Gastrocnemius medialis (tissue), 4 donors: ENCODE measurements at regions not wholly inside any gene's neighbourhood (a gene's known extent, or its start where the extent isn't known, plus 50 kb on each side); places are given as distances from the start of the nearest gene placed in this dataset.

Experiments used
- ATAC-seq, 2 donors: fragments of 150-250 bp; one replicate each; pipeline ENCODE4 v1.9.1; 2016
- DNase-seq, 2 donors: peaks; one replicate each; pipeline ENCODE4 v3.0.0-alpha.2; 2019
- H3K27ac ChIP-seq, 4 donors: fragments of 200-600 bp; sonication (generic); 1 replicate in 1 of 4; 2 replicates in 3 of 4; pipeline ENCODE4 v1.5.1; 2016 to 2018; ENCODE audit warnings: mild to moderate bottlenecking in 2 of 4, moderate library complexity in 1 of 4
- H3K27me3 ChIP-seq, 3 donors: fragments of 200-600 bp; sonication (generic) in 2 of 3; 1 replicate in 1 of 3; 2 replicates in 2 of 3; pipeline versions ENCODE4 v1.5.1 to v1.6.0; 2016 to 2019; ENCODE audit warnings: mild to moderate bottlenecking in 1 of 3, moderate library complexity in 1 of 3
- H3K36me3 ChIP-seq, 2 donors: fragments of 200-600 bp; sonication (generic) in 1 of 2; one replicate each; pipeline ENCODE4 v1.5.1; 2017 to 2018
- H3K4me1 ChIP-seq, 2 donors: fragments of 200-600 bp; sonication (generic) in 1 of 2; one replicate each; pipeline ENCODE4 v1.5.1; 2016 to 2017; ENCODE audit warnings: mild to moderate bottlenecking in 2 of 2
- H3K4me3 ChIP-seq, 4 donors: fragments of 200-600 bp; sonication (generic) in 3 of 4; 1 replicate in 1 of 4; 2 replicates in 3 of 4; pipeline ENCODE4 v1.5.1; 2016 to 2019; ENCODE audit warnings: mild to moderate bottlenecking in 2 of 4
- H3K9me3 ChIP-seq, 3 donors: fragments of 200-600 bp; sonication (generic) in 2 of 3; 1 replicate in 1 of 3; 2 replicates in 2 of 3; pipeline ENCODE4 v1.5.1; 2016 to 2019
- CTCF ChIP-seq, 5 experiments: fragments of 450-650 bp in 3 of 5; fragments of 200-600 bp in 2 of 5; sonication (generic) in 2 of 5; IDR thresholded peaks in 4 of 5; conservative IDR thresholded peaks in 1 of 5; 1 replicate in 4 of 5; 2 replicates in 1 of 5; pipeline ENCODE4 v1.5.1; 2016 to 2019; ENCODE audit warnings: antibody characterized with exemption in 5 of 5, mild to moderate bottlenecking in 3 of 5, moderate library complexity in 3 of 5
- POLR2A ChIP-seq, 2 donors: fragments of 450-650 bp; IDR thresholded peaks; one replicate each; pipeline ENCODE4 v1.6.1; 2017; ENCODE audit warnings: antibody characterized with exemption in 2 of 2, mild to moderate bottlenecking in 2 of 2, moderate library complexity in 2 of 2
- in situ Hi-C, 4 donors: fragments of 200-750 bp; cut with MboI; loops; one replicate each; pipeline versions ENCODE4 v1.15.0 to v1.8.0; 2017; ENCODE audit warnings: low sequenced_read_pairs in 4 of 4
- intact Hi-C: fragments of 100-400 bp; cut with DNase I; formaldehyde crosslinking; loops from one replicate; pipeline ENCODE4 v1.15.1; 2023; ENCODE audit warnings: low total_unique reads

- no peaks in the 10 kb centered on the region for H3K9me3 ChIP-seq
- intact Hi-C loops (no loop called here), in situ Hi-C loops (loop anchor here in 1 of 4 donors (25.0 kb wide), 1 partner anchor 88 kb away; no protein-coding TSS in a partner anchor)
- no peak for TF ChIP-seq POLR2A (IDR thresholded peaks at IDR 0.05)
- no peak overlapping the region for H3K27ac ChIP-seq
- no peaks in the 10 kb centered on the region for H3K36me3 ChIP-seq
- H3K27me3 ChIP-seq, result no peaks in the 10 kb centered on the region
- DNase-seq (no peak), ATAC-seq (no peak)
- H3K4me3 ChIP-seq, result no peak overlapping the region
- H3K4me1 ChIP-seq, result no peaks in the 10 kb centered on the region
Measured at GRCh38 chr18:67973916-67974315, 457.4 kb upstream of the DSEL start.

- TF ChIP-seq CTCF (IDR thresholded peaks at IDR 0.05 in 4 of 5, conservative IDR thresholded peaks at IDR 0.05 in 1 of 5) (no peak), POLR2A (IDR thresholded peaks at IDR 0.05) (no peak)
- DNase-seq (no peak), ATAC-seq (no peak)
- Histone ChIP-seq H3K9me3 (no peaks in the 10 kb centered on the region), H3K27ac (no peak overlapping the region), H3K27me3 (no peaks in the 10 kb centered on the region), H3K36me3 (no peaks in the 10 kb centered on the region), H3K4me3 (no peak overlapping the region), H3K4me1 (no peaks in the 10 kb centered on the region)
- in situ Hi-C loops, result loop anchor here in 1 of 4 donors (25.0 kb wide), 1 partner anchor 93 kb away; no protein-coding TSS in a partner anchor
- intact Hi-C loops, result no loop called here
Measured at GRCh38 chr18:67969458-67969857, 452.9 kb upstream of the DSEL start.

GRCh38 chr18:67966224-67966623 is 449.7 kb upstream of the DSEL start:
- no peaks in the 10 kb centered on the region for H3K36me3 ChIP-seq
- no peaks in the 10 kb centered on the region for H3K27me3 ChIP-seq
- TF ChIP-seq POLR2A (IDR thresholded peaks at IDR 0.05), result no peak
- TF ChIP-seq CTCF (IDR thresholded peaks at IDR 0.05 in 4 of 5, conservative IDR thresholded peaks at IDR 0.05 in 1 of 5), result no peak
- ATAC-seq (no peak), DNase-seq (no peak)
- intact Hi-C loops (no loop called here), in situ Hi-C loops (loop anchor here in 1 of 4 donors (25.0 kb wide), 1 partner anchor 96 kb away; no protein-coding TSS in a partner anchor)
- H3K9me3 ChIP-seq, result no peaks in the 10 kb centered on the region
- no peak overlapping the region for H3K4me3 ChIP-seq
- H3K27ac ChIP-seq, result no peak overlapping the region
- H3K4me1 ChIP-seq, result no peaks in the 10 kb centered on the region

GRCh38 chr18:67964462-67964861 is 447.9 kb upstream of the DSEL start:
- in situ Hi-C loops (loop anchor here in 1 of 4 donors (25.0 kb wide), 1 partner anchor 98 kb away; no protein-coding TSS in a partner anchor), intact Hi-C loops (no loop called here)
- TF ChIP-seq CTCF (IDR thresholded peaks at IDR 0.05 in 4 of 5, conservative IDR thresholded peaks at IDR 0.05 in 1 of 5), result no peak
- TF ChIP-seq POLR2A (IDR thresholded peaks at IDR 0.05), result no peak
- Histone ChIP-seq H3K27ac (no peak overlapping the region), H3K4me1 (no peaks in the 10 kb centered on the region), H3K4me3 (no peak overlapping the region), H3K9me3 (no peaks in the 10 kb centered on the region), H3K27me3 (no peaks in the 10 kb centered on the region), H3K36me3 (no peaks in the 10 kb centered on the region)
- DNase-seq, result no peak
- no peak for ATAC-seq

GRCh38 chr18:67961701-67962440 is 445.4 kb upstream of the DSEL start:
- no peak for TF ChIP-seq POLR2A (IDR thresholded peaks at IDR 0.05)
- no peak for TF ChIP-seq CTCF (IDR thresholded peaks at IDR 0.05 in 4 of 5, conservative IDR thresholded peaks at IDR 0.05 in 1 of 5)
- Histone ChIP-seq H3K9me3 (no peaks in the 10 kb centered on the region), H3K4me3 (no peak overlapping the region), H3K27me3 (no peaks in the 10 kb centered on the region), H3K36me3 (no peaks in the 10 kb centered on the region), H3K4me1 (no peaks in the 10 kb centered on the region), H3K27ac (no peak overlapping the region)
- DNase-seq, result no peak
- in situ Hi-C loops, result loop anchor here in 1 of 4 donors (25.0 kb wide), 1 partner anchor 100 kb away; no protein-coding TSS in a partner anchor
- no peak for ATAC-seq
- intact Hi-C loops, result no loop called here
